ENCODE measurements at regions not wholly inside any gene's neighbourhood (a gene's known extent, or its start where the extent isn't known, plus 50 kb on each side); places are given as distances from the start of the nearest gene placed in this dataset.

DNA sequence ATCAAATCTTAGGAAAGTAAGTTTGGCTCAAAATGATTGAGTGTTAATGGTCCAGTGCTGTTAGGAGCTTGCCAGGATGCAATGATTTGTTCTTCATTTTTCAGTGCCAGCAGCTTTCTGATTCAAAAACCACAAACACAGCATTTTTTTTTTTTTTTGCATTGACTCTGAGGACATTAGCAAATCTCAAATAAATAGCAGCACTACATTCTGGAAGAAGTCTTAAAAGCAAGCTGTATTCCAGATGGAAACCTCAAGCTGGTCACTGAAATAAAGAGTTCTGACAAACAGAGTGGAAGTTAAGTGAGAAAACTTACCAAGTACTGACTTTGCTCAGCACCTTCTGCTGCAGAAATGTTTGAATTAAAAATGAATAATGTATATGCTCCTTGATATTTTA is 1653.1 kb upstream of the CDH9 start:
- Mint-ChIP-seq H3K9me3 (peaks cover 2% of the 10 kb centered on the region), H3K36me3 (ENCODE audit: low read depth) (no peaks in the 10 kb centered on the region), H3K27me3 (no peaks in the 10 kb centered on the region), H3K4me3 (no peak overlapping the region), H3K4me1 (ENCODE audit: low read depth) (no peaks in the 10 kb centered on the region), H3K27ac (no peak overlapping the region)
- ATAC-seq (no peak), DNase-seq (no peak)
- TF ChIP-seq, protein P1, sequence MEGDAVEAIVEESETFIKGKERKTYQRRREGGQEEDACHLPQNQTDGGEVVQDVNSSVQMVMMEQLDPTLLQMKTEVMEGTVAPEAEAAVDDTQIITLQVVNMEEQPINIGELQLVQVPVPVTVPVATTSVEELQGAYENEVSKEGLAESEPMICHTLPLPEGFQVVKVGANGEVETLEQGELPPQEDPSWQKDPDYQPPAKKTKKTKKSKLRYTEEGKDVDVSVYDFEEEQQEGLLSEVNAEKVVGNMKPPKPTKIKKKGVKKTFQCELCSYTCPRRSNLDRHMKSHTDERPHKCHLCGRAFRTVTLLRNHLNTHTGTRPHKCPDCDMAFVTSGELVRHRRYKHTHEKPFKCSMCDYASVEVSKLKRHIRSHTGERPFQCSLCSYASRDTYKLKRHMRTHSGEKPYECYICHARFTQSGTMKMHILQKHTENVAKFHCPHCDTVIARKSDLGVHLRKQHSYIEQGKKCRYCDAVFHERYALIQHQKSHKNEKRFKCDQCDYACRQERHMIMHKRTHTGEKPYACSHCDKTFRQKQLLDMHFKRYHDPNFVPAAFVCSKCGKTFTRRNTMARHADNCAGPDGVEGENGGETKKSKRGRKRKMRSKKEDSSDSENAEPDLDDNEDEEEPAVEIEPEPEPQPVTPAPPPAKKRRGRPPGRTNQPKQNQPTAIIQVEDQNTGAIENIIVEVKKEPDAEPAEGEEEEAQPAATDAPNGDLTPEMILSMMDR (IDR thresholded peaks at IDR 0.05): no peak
- POLR2A ChIA-PET: no interaction called here
- CTCF ChIA-PET: no interaction called here
- intact Hi-C loops (cut with micrococcal nuclease): no loop called here

DNA sequence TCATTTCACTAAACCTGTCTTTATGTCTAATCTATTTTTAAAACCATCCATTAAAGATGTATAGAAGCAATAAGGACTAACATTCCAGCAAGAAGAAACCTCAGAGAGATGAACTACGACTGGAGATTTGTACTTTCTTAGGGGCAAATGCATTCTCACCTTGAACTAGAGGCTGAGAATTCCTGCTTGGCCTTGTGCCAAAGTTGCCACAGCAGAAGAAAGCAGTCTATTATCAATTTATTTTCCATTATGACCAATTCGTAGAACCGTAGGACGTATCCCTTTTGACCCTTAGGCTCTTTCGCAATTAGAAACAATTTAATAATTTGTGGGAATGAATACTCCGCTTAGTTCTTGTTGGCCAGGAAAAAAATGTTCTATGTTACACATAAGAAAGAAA is 1647.4 kb upstream of the CDH9 start:
- peaks cover 11% of the 10 kb centered on the region for H3K9me3 Mint-ChIP-seq
- no peaks in the 10 kb centered on the region for H3K36me3 Mint-ChIP-seq (ENCODE audit: low read depth)
- TF ChIP-seq, protein P1 (IDR thresholded peaks at IDR 0.05): no peak
- DNase-seq (no peak), ATAC-seq (no peak)
- H3K4me1 Mint-ChIP-seq (ENCODE audit: low read depth): no peaks in the 10 kb centered on the region
- no peak overlapping the region for H3K4me3 Mint-ChIP-seq
- ChIA-PET CTCF (no interaction called here), POLR2A (no interaction called here)
- intact Hi-C loops (cut with micrococcal nuclease): no loop called here
- H3K27me3 Mint-ChIP-seq: no peaks in the 10 kb centered on the region
- no peak overlapping the region for H3K27ac Mint-ChIP-seq

DNA sequence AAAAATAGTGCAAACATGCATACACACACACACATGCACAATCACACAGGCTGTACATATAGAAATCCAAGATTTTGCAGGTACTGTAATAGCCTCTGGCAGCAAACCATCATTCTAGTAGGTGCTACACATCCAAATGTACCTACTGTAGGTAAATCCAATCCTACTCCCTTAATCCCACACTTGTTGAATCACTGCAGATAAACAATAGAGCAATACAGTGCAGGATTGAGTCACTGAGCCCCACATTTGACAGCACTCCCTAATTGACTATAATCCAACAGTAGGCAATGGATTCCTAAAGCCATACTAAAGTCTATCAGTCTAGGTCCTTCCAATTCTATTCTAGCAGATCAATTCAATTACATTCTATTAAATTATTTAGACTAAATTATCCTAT is 1640.5 kb upstream of the CDH9 start:
- H3K4me3 Mint-ChIP-seq: no peak overlapping the region
- H3K4me1 Mint-ChIP-seq (ENCODE audit: low read depth): no peaks in the 10 kb centered on the region
- CTCF ChIA-PET: no interaction called here
- ATAC-seq: no peak
- peaks cover 5% of the 10 kb centered on the region for H3K9me3 Mint-ChIP-seq
- H3K27ac Mint-ChIP-seq: no peak overlapping the region
- DNase-seq: no peak
- POLR2A ChIA-PET: no interaction called here
- intact Hi-C loops (cut with micrococcal nuclease): no loop called here
- no peaks in the 10 kb centered on the region for H3K27me3 Mint-ChIP-seq
- H3K36me3 Mint-ChIP-seq (ENCODE audit: low read depth): no peaks in the 10 kb centered on the region
- TF ChIP-seq, protein P1 (IDR thresholded peaks at IDR 0.05): no peak

DNA sequence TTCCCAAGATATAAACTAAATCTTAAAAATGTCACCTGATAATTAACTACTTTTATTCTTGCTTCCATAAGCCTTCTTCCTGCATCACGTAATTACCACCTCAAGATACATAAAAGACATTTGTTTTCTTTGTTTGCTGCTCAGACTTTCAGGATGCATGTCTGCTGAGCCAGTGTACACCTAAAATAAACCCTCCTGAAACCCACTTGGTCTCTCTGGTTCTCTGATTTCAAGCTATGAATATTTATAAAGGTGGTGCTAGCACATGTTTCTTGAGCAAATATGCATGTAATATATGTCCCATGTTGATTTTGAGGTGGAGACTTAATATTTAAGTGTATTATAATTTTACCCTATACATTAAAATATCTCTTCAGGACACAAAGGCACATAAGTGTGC is 1627.7 kb upstream of the CDH9 start:
- Mint-ChIP-seq H3K27me3 (no peaks in the 10 kb centered on the region), H3K9me3 (peaks cover 21% of the 10 kb centered on the region), H3K27ac (no peak overlapping the region), H3K36me3 (ENCODE audit: low read depth) (no peaks in the 10 kb centered on the region), H3K4me3 (no peak overlapping the region), H3K4me1 (ENCODE audit: low read depth) (no peaks in the 10 kb centered on the region)
- intact Hi-C loops (cut with micrococcal nuclease): no loop called here
- no peak for DNase-seq
- TF ChIP-seq, protein P1 (IDR thresholded peaks at IDR 0.05): no peak
- ATAC-seq: no peak
- CTCF ChIA-PET: no interaction called here
- POLR2A ChIA-PET: no interaction called here

DNA sequence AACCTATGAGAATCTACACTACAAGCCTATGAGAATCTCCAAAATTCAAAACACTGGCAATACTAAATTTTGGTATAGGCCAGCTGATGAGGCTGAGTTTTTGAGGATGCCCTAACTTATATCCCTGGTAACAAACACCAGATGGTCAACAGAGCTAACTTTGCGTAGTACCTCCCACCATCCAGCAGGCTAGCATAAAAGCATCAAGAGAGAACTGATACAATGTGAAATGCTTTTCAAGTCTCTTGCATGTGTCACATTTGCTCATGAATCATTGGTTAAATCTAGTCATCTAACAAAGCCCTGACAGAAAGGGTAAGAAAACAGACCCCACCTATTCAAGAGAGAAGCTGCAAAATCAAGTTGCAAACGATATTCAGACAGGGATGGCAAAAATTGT is 1609.7 kb upstream of the CDH9 start:
- Mint-ChIP-seq H3K4me1 (ENCODE audit: low read depth) (no peaks in the 10 kb centered on the region), H3K36me3 (ENCODE audit: low read depth) (no peaks in the 10 kb centered on the region), H3K9me3 (peaks cover 20% of the 10 kb centered on the region), H3K27me3 (no peaks in the 10 kb centered on the region), H3K27ac (no peak overlapping the region), H3K4me3 (no peak overlapping the region)
- ChIA-PET POLR2A (no interaction called here), CTCF (no interaction called here)
- TF ChIP-seq, protein P1 (IDR thresholded peaks at IDR 0.05): no peak
- intact Hi-C loops (cut with micrococcal nuclease): no loop called here
- ATAC-seq: no peak
- DNase-seq: no peak
